Fibroblast of mammary gland (primary cell): ENCODE measurements at regions not wholly inside any gene's neighbourhood (a gene's known extent, or its start where the extent isn't known, plus 50 kb on each side); places are given as distances from the start of the nearest gene placed in this dataset.

Experiments
- DNase-seq: peaks from one replicate; pipeline ENCODE4 v3.0.0-alpha.2; 2010; ENCODE audit warnings: low read depth
- H3K4me3 ChIP-seq: 2 replicates; pipeline ENCODE4 v1.5.1; 2011; ENCODE audit warnings: low read depth, mild to moderate bottlenecking, low read length, moderate library complexity; ENCODE audit not compliant: control insufficient read depth
- CTCF ChIP-seq: conservative IDR thresholded peaks from 2 replicates; pipeline ENCODE4 v1.5.1; 2011; ENCODE audit warnings: low read depth, low read length, inconsistent platforms; ENCODE audit not compliant: control insufficient read depth, insufficient read depth

- DNase-seq = no peak
- no peak overlapping the region for H3K4me3 ChIP-seq
- no peak for TF ChIP-seq CTCF
Observed at GRCh38 chr16:77068402-77068801, 122.6 kb upstream of the MON1B start.

GRCh38 chr16:77069929-77070328, 121.1 kb upstream of the MON1B start:
- no peak for TF ChIP-seq CTCF
- no peak for DNase-seq

GRCh38 chr16:77070683-77071082, 120.3 kb upstream of the MON1B start:
- no peak overlapping the region for H3K4me3 ChIP-seq
- TF ChIP-seq CTCF = no peak
- DNase-seq = no peak

More at GRCh38 chr16:77069929-77070328, 121.1 kb upstream of the MON1B start:
- H3K4me3 ChIP-seq = no peak overlapping the region

- no peak for TF ChIP-seq CTCF
- no peak overlapping the region for H3K4me3 ChIP-seq
- no peak for DNase-seq
Observed at GRCh38 chr16:77076839-77077238, 114.2 kb upstream of the MON1B start.

- TF ChIP-seq CTCF = no peak
- DNase-seq = no peak
- H3K4me3 ChIP-seq = no peak overlapping the region
Observed at GRCh38 chr16:77077256-77077922, 113.6 kb upstream of the MON1B start.

GRCh38 chr16:77085981-77086380, 105.0 kb upstream of the MON1B start:
- no peak overlapping the region for H3K4me3 ChIP-seq
- no peak for TF ChIP-seq CTCF
- DNase-seq = no peak

GRCh38 chr16:77090062-77090461, 100.9 kb upstream of the MON1B start:
- no peak overlapping the region for H3K4me3 ChIP-seq
- no peak for TF ChIP-seq CTCF
- DNase-seq = no peak
